Colonic mucosa (tissue), 4 donors: ENCODE measurements at regions not wholly inside any gene's neighbourhood (a gene's known extent, or its start where the extent isn't known, plus 50 kb on each side); places are given as distances from the start of the nearest gene placed in this dataset.

Source experiments
- DNase-seq: peaks from one replicate; pipeline ENCODE4 v3.0.0-alpha.2; 2020
- H3K27ac ChIP-seq: fragments of 200-600 bp; one replicate; pipeline ENCODE4 v1.8.0; 2021
- H3K27me3 ChIP-seq: fragments of 200-600 bp; one replicate; pipeline ENCODE4 v1.8.0; 2021
- H3K36me3 ChIP-seq: fragments of 200-600 bp; one replicate; pipeline ENCODE4 v1.8.0; 2021
- H3K4me1 ChIP-seq: fragments of 200-600 bp; one replicate; pipeline ENCODE4 v1.8.0; 2021; ENCODE audit warnings: mild to moderate bottlenecking
- H3K4me3 ChIP-seq: fragments of 200-600 bp; one replicate; pipeline ENCODE4 v1.8.0; 2021
- H3K9ac ChIP-seq, 2 donors: one replicate each; pipeline ENCODE4 v1.7.0; 2013; ENCODE audit warnings: control low read depth in 2 of 2, low read depth in 2 of 2, low read length in 2 of 2
- H3K9me3 ChIP-seq: fragments of 200-600 bp; one replicate; pipeline ENCODE4 v1.8.0; 2021
- CTCF ChIP-seq: fragments of 200-600 bp; IDR thresholded peaks from one replicate; pipeline ENCODE4 v1.8.0; 2022; ENCODE audit warnings: antibody characterized with exemption, mild to moderate bottlenecking
- intact Hi-C: fragments of 100-400 bp; cut with DNase I; formaldehyde crosslinking; loops from one replicate; pipeline ENCODE4 v1.14.1; 2022
- donor health status: healthy.
- donor health status: DM: no; HTN: no; CAD: no.
- donor health status: DM: no; HTN: no; CAD: no.

- DNase-seq: no peak
- Histone ChIP-seq H3K9me3 (no peaks in the 10 kb centered on the region), H3K27me3 (no peaks in the 10 kb centered on the region), H3K9ac (no peak overlapping the region), H3K36me3 (no peaks in the 10 kb centered on the region), H3K4me3 (no peak overlapping the region), H3K4me1 (no peaks in the 10 kb centered on the region), H3K27ac (no peak overlapping the region)
- TF ChIP-seq CTCF: no peak
- intact Hi-C loops: no loop called here
Measured at GRCh38 chr21:19508844-19509243, 1105.3 kb upstream of the TMPRSS15 start.

GRCh38 chr21:19510057-19510456 lies 1106.5 kb upstream of the TMPRSS15 start:
- DNase-seq: no peak
- no peak for TF ChIP-seq CTCF
- Histone ChIP-seq H3K36me3 (no peaks in the 10 kb centered on the region), H3K9me3 (no peaks in the 10 kb centered on the region), H3K4me3 (no peak overlapping the region), H3K9ac (no peak overlapping the region), H3K4me1 (no peaks in the 10 kb centered on the region), H3K27me3 (no peaks in the 10 kb centered on the region), H3K27ac (no peak overlapping the region)
- intact Hi-C loops: no loop called here

DNA sequence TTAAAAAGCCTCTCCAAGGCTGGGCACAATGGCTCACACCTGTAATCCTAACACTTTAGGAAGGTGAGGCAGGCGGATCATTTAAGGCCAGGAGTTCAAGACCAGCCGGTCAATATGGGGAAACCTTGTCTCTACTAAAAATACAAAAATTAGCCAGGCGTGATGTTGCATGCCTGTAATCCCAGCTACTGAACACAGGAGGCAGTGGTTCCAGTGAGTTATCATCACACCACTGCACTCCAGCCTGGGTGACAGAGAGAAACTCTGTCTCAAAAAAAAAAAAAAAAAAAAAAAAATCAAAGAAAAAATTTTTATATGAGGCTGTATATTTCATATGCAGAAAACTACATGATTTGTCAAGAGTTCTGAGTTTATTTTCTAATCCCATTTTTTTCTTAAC lies 1107.1 kb upstream of the TMPRSS15 start:
- DNase-seq: no peak
- no peaks in the 10 kb centered on the region for H3K27me3 ChIP-seq
- no peak overlapping the region for H3K27ac ChIP-seq
- no peaks in the 10 kb centered on the region for H3K36me3 ChIP-seq
- no peaks in the 10 kb centered on the region for H3K9me3 ChIP-seq
- TF ChIP-seq CTCF: no peak
- no peak overlapping the region for H3K9ac ChIP-seq
- H3K4me3 ChIP-seq: no peak overlapping the region
- H3K4me1 ChIP-seq: no peaks in the 10 kb centered on the region
- intact Hi-C loops: no loop called here

- Histone ChIP-seq H3K9ac (no peak overlapping the region), H3K27me3 (no peaks in the 10 kb centered on the region), H3K9me3 (no peaks in the 10 kb centered on the region), H3K4me1 (no peaks in the 10 kb centered on the region), H3K27ac (no peak overlapping the region), H3K4me3 (no peak overlapping the region), H3K36me3 (no peaks in the 10 kb centered on the region)
- intact Hi-C loops: no loop called here
- no peak for TF ChIP-seq CTCF
- no peak for DNase-seq
Measured at GRCh38 chr21:19522381-19522780, 1118.8 kb upstream of the TMPRSS15 start.

DNA sequence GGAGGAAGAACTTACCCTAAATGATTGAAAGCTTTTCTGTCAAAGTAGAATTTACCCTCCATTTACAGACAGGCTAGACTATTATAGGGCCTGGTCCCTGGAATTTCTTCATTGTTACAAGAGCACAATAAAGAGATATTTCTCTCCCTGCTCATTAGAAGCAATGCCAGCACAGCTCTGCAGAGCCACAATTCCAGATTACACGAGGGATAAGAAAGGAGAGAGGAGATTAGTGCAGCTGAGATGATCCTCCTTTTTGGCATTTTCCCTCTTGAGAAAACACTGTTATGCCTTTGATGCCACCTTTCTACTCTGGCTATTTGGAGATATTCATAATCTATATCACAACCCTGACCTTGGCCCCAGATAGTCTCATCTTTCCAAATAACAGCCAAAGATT lies 1119.5 kb upstream of the TMPRSS15 start:
- no peak for TF ChIP-seq CTCF
- no peak overlapping the region for H3K27ac ChIP-seq
- H3K9ac ChIP-seq: no peak overlapping the region
- no peaks in the 10 kb centered on the region for H3K27me3 ChIP-seq
- no peak for DNase-seq
- no peaks in the 10 kb centered on the region for H3K9me3 ChIP-seq
- H3K36me3 ChIP-seq: no peaks in the 10 kb centered on the region
- H3K4me3 ChIP-seq: no peak overlapping the region
- intact Hi-C loops: no loop called here
- no peaks in the 10 kb centered on the region for H3K4me1 ChIP-seq

GRCh38 chr21:19523746-19524145 lies 1120.2 kb upstream of the TMPRSS15 start:
- H3K4me1 ChIP-seq: no peaks in the 10 kb centered on the region
- H3K27me3 ChIP-seq: no peaks in the 10 kb centered on the region
- no peak overlapping the region for H3K9ac ChIP-seq
- DNase-seq: no peak
- TF ChIP-seq CTCF: no peak
- intact Hi-C loops: no loop called here
- no peaks in the 10 kb centered on the region for H3K36me3 ChIP-seq
- no peaks in the 10 kb centered on the region for H3K9me3 ChIP-seq
- no peak overlapping the region for H3K4me3 ChIP-seq
- no peak overlapping the region for H3K27ac ChIP-seq
